Colonic mucosa (tissue), 4 donors: ENCODE measurements at regions not wholly inside any gene's neighbourhood (a gene's known extent, or its start where the extent isn't known, plus 50 kb on each side); places are given as distances from the start of the nearest gene placed in this dataset.

Source experiments
- DNase-seq: peaks from one replicate; pipeline ENCODE4 v3.0.0-alpha.2; 2020
- H3K27ac ChIP-seq: fragments of 200-600 bp; one replicate; pipeline ENCODE4 v1.8.0; 2021
- H3K27me3 ChIP-seq: fragments of 200-600 bp; one replicate; pipeline ENCODE4 v1.8.0; 2021
- H3K36me3 ChIP-seq: fragments of 200-600 bp; one replicate; pipeline ENCODE4 v1.8.0; 2021
- H3K4me1 ChIP-seq: fragments of 200-600 bp; one replicate; pipeline ENCODE4 v1.8.0; 2021; ENCODE audit warnings: mild to moderate bottlenecking
- H3K4me3 ChIP-seq: fragments of 200-600 bp; one replicate; pipeline ENCODE4 v1.8.0; 2021
- H3K9ac ChIP-seq, 2 donors: one replicate each; pipeline ENCODE4 v1.7.0; 2013; ENCODE audit warnings: control low read depth in 2 of 2, low read depth in 2 of 2, low read length in 2 of 2
- H3K9me3 ChIP-seq: fragments of 200-600 bp; one replicate; pipeline ENCODE4 v1.8.0; 2021
- intact Hi-C: fragments of 100-400 bp; cut with DNase I; formaldehyde crosslinking; loops from one replicate; pipeline ENCODE4 v1.14.1; 2022
- TF ChIP-seq, protein P1 (sequence below): fragments of 200-600 bp; IDR thresholded peaks from one replicate; pipeline ENCODE4 v1.8.0; 2022; ENCODE audit warnings: antibody characterized with exemption, mild to moderate bottlenecking
- donor health status: healthy.
- donor health status: DM: no; HTN: no; CAD: no.
- donor health status: DM: no; HTN: no; CAD: no.

DNA sequence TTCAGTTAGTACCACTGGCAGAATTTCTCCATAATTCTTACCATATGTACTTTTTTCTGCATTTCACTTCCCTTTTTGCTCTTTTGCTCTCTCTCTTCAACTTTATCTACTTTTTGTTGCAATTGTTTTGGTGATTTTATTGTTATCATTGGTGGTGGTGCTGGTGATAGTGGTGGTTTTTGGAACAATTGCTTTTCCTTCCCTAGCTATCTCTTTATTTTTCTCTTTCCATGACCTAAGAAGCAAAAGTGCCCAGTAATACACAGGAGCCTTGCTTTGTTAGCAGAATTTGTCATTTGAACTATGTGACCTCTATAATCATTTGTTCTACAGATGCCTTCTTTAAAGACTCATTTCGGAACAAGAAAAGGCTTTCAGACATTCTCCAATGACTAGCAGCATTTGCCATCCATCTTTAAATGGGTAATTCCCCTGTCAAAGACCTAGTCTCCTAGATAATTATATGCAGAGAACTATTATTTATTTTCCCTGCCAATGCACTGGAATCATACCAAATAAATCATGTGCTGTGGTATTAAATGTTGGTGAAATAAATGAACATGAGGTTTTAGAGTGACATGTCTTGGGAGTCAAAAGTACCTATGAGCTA lies 154.5 kb downstream of the GASK1B start:
- no peak overlapping the region for H3K27ac ChIP-seq
- no peak for DNase-seq
- intact Hi-C loops = no loop called here
- H3K4me1 ChIP-seq = no peaks in the 10 kb centered on the region
- no peaks in the 10 kb centered on the region for H3K9me3 ChIP-seq
- H3K36me3 ChIP-seq = no peaks in the 10 kb centered on the region
- H3K9ac ChIP-seq = no peak overlapping the region
- TF ChIP-seq, protein P1, sequence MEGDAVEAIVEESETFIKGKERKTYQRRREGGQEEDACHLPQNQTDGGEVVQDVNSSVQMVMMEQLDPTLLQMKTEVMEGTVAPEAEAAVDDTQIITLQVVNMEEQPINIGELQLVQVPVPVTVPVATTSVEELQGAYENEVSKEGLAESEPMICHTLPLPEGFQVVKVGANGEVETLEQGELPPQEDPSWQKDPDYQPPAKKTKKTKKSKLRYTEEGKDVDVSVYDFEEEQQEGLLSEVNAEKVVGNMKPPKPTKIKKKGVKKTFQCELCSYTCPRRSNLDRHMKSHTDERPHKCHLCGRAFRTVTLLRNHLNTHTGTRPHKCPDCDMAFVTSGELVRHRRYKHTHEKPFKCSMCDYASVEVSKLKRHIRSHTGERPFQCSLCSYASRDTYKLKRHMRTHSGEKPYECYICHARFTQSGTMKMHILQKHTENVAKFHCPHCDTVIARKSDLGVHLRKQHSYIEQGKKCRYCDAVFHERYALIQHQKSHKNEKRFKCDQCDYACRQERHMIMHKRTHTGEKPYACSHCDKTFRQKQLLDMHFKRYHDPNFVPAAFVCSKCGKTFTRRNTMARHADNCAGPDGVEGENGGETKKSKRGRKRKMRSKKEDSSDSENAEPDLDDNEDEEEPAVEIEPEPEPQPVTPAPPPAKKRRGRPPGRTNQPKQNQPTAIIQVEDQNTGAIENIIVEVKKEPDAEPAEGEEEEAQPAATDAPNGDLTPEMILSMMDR = no peak
- no peak overlapping the region for H3K4me3 ChIP-seq
- no peaks in the 10 kb centered on the region for H3K27me3 ChIP-seq

DNA sequence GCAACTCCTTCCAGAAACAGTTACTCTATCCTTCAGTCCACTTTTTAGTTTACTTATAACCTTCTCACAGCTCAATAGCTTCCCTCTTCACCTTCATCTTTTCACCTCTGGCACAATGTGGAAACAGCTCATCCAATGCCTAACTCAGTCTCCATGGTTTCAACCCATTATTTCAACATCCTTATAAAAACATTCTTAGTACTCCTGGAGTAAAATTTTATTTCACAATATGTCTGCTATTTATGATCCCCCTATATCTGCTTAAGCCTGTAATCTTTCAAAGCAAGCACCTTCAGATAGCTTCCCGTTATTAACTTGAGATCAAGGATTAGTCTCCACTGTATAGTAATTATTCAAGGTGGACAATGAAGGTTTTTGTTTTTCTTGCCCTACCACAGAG lies 156.3 kb downstream of the GASK1B start:
- no peak for DNase-seq
- intact Hi-C loops = no loop called here
- H3K4me1 ChIP-seq = no peaks in the 10 kb centered on the region
- no peaks in the 10 kb centered on the region for H3K27me3 ChIP-seq
- no peak overlapping the region for H3K27ac ChIP-seq
- no peaks in the 10 kb centered on the region for H3K9me3 ChIP-seq
- TF ChIP-seq, protein P1 = no peak
- no peak overlapping the region for H3K4me3 ChIP-seq
- H3K9ac ChIP-seq = no peak overlapping the region
- no peaks in the 10 kb centered on the region for H3K36me3 ChIP-seq

- no peak for DNase-seq
- TF ChIP-seq, protein P1 = no peak
- no peaks in the 10 kb centered on the region for H3K27me3 ChIP-seq
- H3K36me3 ChIP-seq = no peaks in the 10 kb centered on the region
- H3K9ac ChIP-seq = no peak overlapping the region
- no peak overlapping the region for H3K27ac ChIP-seq
- H3K9me3 ChIP-seq = no peaks in the 10 kb centered on the region
- H3K4me3 ChIP-seq = no peak overlapping the region
- no peaks in the 10 kb centered on the region for H3K4me1 ChIP-seq
- intact Hi-C loops = no loop called here
Measured at GRCh38 chr4:158015241-158015640, 157.6 kb downstream of the GASK1B start.

DNA sequence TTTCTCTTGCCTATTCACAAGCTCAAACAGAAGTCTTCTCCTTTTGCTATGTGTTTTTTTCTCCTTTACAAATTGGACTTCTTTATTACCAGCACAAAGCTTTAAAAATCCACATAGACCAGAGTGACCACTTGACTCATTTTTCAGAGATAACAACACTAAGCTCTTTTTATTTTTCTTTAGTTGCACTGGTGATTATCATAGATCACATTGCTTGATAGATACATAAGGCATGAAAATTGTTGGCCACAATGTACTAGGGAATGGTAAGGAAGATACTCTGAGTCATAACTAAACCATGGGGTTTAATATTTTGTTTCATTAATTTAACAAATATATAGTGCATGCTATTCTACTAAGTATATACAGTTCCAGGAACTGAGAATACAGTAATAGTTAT lies 159.0 kb downstream of the GASK1B start:
- Histone ChIP-seq H3K27ac (no peak overlapping the region), H3K4me1 (no peaks in the 10 kb centered on the region), H3K4me3 (no peak overlapping the region), H3K36me3 (no peaks in the 10 kb centered on the region), H3K9me3 (no peaks in the 10 kb centered on the region), H3K9ac (no peak overlapping the region), H3K27me3 (no peaks in the 10 kb centered on the region)
- no peak for DNase-seq
- intact Hi-C loops = no loop called here
- TF ChIP-seq, protein P1 = no peak

DNA sequence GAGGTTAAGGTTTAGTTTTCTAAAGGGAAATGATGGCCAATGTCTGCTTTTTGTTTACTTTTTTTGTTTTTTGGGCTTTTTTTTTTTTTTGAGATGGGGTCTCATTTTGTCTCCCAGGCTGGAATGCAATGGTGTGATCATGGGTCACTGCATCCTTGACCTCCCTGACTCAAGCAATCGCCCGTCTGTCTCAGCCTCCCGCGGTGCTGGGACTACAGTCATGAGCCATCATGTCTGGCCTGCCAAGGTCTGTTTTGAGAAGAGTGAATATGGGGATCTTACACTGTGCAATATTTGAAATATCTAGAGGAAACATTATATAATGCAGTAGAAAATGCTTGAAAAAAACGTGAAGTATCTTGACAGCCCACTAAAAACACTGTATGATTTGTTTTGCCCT lies 162.5 kb downstream of the GASK1B start:
- no peak overlapping the region for H3K9ac ChIP-seq
- no peaks in the 10 kb centered on the region for H3K9me3 ChIP-seq
- H3K36me3 ChIP-seq = no peaks in the 10 kb centered on the region
- TF ChIP-seq, protein P1 = no peak
- no peak for DNase-seq
- no peaks in the 10 kb centered on the region for H3K4me1 ChIP-seq
- H3K27ac ChIP-seq = no peak overlapping the region
- intact Hi-C loops = no loop called here
- H3K4me3 ChIP-seq = no peak overlapping the region
- H3K27me3 ChIP-seq = no peaks in the 10 kb centered on the region
